ENCODE measurements at regions not wholly inside any gene's neighbourhood (a gene's known extent, or its start where the extent isn't known, plus 50 kb on each side); places are given as distances from the start of the nearest gene placed in this dataset.
A peak's percentile ranks its signal among the peaks of the same experiment; 100 is the strongest.
"Not testable (repeated sequence)": the region's sequence is repeated elsewhere in the genome, so short reads cannot be mapped to it uniquely, and the experiment has no call there.

GRCh38 chr15:59894835-59895234 is 109.3 kb upstream of the FOXB1 start:
- DNase-seq = no peak

DNA sequence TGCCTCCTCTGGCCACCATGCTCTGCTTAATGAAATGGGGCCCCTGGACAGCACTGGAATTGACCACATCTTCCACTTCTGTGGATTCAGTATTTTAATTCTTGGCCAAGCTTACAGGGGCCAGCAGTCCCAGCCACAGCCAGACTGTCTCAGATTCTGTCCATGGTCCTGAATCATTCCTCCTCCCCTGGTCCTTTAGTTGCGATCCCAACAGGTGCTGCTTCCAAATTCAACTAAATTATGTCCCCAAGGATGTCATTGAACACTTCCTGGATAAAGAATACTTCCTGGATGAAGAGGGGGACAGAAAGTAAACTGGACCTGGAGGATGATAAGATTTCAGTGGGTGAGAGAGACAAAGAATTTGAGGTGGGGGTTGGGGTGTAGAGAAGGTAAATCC is 111.1 kb upstream of the FOXB1 start:
- no peak for DNase-seq

- not testable (repeated sequence) for DNase-seq
Measured at GRCh38 chr15:59887870-59888269, 116.2 kb upstream of the FOXB1 start.

DNA sequence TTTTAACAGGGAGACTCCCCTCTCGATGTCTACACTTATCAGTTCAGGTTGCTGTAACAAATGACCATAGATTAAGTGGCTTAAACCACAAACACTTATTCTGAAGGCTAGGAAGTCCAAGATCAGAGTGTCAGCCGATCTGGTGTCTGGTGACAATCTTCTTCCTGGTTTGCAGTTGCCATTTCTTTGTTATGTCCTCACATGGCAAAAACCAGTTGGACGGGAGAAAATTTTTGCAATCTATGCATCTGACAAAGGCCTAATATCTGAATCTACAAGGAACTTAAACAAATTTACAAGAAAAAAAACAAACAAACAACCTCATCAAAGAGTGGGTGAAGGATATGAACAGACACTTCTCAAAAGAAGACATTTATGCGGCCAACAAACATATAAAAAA is 116.9 kb upstream of the FOXB1 start:
- no peak for DNase-seq

- DNase-seq = no peak
Measured at GRCh38 chr15:59886441-59886840, 117.7 kb upstream of the FOXB1 start.

- DNase-seq = peak; percentile 97
Measured at GRCh38 chr15:59885832-59886231, 118.3 kb upstream of the FOXB1 start.

- DNase-seq = no peak
Measured at GRCh38 chr15:59879506-59880265, 124.4 kb upstream of the FOXB1 start.

DNA sequence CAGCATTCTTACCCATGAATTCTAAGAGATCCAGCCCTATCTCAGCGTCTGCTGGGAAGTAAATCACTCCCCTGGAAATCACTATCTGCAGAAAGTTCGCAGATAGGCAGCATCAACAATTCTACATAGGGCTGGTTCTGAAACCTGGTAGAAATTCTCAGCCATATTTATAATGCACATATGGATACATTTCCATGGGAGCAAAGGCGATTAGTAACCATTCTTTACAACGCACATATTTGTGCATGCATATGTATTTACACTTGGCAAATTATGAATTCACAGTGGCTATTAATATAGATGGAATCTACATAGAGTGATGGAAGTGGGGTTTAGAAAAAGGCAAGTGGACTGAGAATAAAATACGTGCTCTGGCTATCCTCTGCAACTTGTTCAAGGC is 128.0 kb upstream of the FOXB1 start:
- DNase-seq = no peak

GRCh38 chr15:59873644-59874272 is 130.4 kb upstream of the FOXB1 start:
- DNase-seq = no peak

- DNase-seq = no peak
Measured at GRCh38 chr15:59867086-59867855, 136.8 kb upstream of the FOXB1 start.

DNA sequence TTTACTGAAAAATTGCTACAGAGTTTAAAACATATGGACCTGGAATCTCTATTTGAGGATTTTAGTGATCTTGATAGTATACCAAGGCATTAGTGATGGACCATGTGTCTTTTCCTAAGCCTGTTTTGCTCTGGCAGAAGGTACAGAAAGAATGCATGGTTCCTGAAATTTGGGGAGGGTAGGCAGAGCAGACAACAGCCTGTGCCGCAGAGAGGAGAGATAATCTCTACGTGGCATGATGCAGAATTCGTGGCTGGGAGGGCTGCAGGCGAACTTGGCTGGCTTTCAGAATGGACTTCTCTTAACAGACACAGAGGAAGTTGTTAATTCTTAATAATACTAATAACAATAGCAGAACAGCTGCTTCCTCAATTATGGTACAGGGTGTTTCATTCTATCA is 137.5 kb upstream of the FOXB1 start:
- DNase-seq = no peak

DNA sequence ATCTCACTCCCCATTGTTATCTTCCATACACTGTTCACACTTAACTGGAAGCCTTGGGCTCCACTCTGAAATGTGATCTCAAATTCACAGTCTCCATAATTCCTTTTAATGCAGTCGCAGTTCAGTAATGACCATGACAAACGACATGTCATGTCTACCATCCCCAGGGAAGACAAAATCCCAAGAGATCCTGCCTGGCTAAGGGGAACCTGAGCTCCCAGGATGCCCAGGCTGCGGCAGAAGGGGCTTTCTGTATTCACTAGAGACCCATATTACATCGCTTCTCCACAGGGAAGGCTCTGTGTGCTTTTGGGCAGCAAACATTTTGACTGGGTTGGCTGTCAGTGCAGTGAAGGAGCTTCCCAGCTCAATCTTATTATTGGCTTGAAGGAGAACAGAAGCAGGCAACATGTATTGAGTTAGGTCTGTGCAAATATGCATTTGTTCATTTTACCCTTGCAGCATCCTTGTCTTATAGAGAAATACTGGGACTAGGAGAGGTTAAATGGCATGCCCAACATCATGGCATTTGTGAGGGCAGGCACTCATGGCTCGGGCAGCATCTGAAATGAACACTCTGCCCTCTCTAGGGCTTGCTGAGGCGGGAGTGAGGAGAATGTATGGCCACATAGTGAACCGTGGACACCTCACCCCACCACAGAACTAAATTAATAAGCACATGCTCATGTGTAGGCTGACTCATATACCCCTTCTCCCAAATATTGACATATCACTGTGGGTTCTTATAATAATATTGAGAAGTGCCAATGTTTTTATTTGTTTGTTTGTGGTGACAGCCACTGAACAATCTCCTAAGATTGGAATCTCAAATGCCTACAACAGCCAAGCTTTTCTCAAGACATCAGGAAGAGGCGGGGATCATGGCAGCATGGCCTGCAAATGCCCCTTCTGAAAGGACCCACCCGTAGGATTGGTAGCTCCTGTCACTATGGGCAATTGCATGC is 141.6 kb upstream of the FOXB1 start:
- DNase-seq = no peak

- DNase-seq = no peak
Measured at GRCh38 chr15:59847968-59848367, 156.1 kb upstream of the FOXB1 start.

- no peak for DNase-seq
Measured at GRCh38 chr15:59845942-59846499, 156.9 kb upstream of the BNIP2 start.

- no peak for DNase-seq
Measured at GRCh38 chr15:59843609-59844008, 154.5 kb upstream of the BNIP2 start.

DNA sequence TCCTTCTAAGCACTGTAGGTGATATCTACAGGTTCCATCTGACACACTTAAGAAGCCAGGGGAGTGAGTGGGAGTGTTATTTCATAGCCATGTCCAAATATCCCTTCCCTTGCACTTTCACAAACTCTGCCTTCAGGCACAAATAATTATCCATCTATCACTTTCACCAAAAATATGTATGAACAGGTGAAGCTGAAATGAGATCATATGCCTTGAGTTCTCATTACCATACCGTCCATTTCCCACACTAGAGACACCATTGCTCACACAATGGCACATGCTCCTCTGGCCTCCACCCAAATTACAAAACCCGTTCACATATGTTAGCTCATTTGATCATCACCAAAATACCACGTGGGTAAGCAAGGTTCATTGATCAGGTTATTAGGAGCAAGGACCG is 151.9 kb upstream of the BNIP2 start:
- DNase-seq = no peak

- DNase-seq = no peak
Measured at GRCh38 chr15:59839906-59840305, 150.8 kb upstream of the BNIP2 start.

DNA sequence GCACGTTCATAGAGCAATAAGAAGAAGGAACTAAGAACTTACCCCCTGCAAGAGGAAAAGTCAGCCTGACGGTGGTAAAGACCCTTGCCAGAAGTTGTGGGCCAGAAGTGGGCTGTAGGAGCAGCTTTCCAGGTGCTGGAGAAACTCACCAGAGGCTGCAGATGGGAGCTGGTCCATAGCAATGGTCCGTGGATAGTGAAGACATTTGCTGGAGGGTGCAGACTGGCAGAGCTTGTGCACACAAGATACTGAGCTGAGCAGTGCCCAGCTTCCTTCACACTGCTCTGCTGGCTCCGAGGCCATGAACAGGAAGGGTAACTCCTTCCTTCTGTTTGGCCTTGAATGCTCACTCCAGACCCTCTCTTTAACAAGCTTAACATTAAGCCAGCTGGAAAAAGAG is 149.8 kb upstream of the BNIP2 start:
- DNase-seq = no peak

DNA sequence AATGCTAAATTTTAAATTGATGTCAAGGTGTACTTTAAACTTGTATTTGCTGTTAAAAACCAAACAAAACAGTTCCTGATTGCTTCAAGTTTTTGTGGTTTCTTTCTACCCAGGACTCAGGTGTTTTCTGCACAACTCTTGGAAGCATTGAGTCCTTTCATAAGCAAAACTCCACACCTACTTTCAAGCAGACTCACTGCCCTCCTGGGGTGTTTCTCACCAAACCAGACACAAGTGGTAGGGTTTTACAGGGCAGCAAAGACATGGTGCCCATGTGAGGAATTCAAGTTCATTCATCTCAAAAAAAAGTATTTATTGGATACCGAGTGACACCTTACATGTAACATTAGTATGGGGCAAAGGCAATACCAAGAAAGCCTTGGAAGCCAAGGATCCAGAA is 146.7 kb upstream of the BNIP2 start:
- DNase-seq = no peak

DNA sequence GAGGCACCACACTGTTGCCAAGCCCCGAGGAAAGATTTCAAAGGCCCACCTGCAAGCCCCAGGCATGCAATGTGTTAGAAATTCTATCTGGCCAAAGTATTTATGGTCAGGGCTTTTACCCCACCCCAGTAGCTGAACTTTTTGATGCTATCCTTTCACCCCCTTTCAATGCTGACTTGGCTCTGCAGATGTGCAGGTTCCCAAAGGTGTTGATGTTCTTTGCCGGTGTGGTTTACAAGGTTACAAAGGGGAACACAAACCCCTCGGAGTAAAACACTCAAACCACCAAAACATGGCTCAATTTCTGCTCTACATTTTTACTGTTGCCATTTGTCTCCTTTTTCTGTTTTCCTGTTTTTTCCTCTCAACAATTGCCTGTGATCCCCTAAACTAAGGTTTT is 145.4 kb upstream of the BNIP2 start:
- DNase-seq = no peak

- peak; percentile 18 for DNase-seq
Measured at GRCh38 chr15:59833366-59833765, 144.2 kb upstream of the BNIP2 start.

DNA sequence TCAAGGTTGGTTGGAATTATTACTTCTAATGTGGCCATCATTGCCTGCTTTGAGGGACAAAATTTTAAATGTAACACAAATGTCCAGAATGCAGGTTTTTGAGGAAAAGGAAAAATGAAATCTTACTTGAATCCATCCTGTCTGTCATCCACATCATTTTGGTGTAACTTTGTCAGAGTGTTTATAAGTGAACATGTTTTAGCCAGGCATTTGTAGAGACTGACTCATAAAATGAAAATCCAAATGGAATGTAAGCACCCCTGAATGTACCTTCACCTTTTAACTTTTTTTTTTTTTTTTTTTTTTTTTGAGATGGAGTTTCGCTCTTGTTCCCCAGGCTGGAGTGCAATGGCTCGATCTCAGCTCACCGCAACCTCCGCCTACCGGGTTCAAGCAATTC is 141.8 kb upstream of the BNIP2 start:
- DNase-seq = no peak

- no peak for DNase-seq
Measured at GRCh38 chr15:59830098-59830497, 141.0 kb upstream of the BNIP2 start.

Measured in NCI-H1417 treated with DMSO at 0.1 percent for 48 hours (cell line).